AML-193 (cell line): ENCODE measurements at regions not wholly inside any gene's neighbourhood (a gene's known extent, or its start where the extent isn't known, plus 50 kb on each side); places are given as distances from the start of the nearest gene placed in this dataset.

Experiments used
- DNase-seq, 2 experiments: peaks; one replicate each; lab custom pipeline; 2025; lab: John Stamatoyannopoulos, UW

DNA sequence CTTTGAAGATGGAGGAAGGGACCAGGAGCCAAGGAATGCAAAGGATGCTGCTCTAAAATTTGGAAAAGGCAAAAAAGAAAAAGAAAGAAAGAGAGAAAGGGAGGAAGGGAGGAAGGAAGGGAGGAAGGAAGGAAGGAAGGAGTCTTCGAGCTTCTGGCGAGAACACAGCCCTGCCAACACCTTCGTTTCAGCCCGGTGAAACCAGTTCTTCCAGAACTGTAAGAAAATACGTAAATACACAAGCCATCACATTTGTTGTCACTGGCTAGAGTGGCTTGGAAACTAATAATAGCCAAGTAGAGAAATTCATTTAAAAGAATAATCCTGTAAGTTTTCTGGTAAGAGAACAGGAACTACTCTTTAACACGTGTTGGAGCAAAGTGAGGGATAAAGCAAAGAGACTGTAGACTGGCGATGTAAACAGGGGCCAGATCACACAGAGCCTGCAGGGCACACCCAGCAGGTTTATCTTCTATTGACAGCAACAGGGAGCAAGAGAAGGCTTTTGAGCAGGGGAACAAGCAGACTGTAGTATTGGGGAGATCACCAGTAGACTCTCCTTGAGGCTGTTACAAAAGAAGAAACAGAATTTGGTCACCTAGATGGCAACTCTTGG lies 188.7 kb upstream of the MPHOSPH6 start:
- no peak for DNase-seq

DNA sequence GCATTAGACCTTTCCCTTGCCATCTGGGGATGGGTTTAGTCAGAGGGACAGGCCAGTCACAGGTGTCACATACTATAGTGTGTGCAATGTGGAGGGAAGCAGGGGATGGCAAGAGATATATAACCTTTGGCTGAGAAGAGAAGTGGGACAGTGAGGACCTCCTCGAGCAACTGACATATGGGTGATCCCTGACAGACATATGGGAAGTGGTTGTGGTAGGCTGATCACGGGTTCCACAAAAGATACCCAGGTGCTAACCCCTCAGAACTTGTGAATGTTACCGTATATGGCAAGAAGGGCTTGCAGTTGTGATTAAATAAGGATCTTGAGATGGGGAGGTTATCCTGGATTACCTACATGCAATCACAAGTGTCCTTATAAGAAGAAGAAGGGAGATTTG lies 188.1 kb upstream of the MPHOSPH6 start:
- no peak for DNase-seq

DNA sequence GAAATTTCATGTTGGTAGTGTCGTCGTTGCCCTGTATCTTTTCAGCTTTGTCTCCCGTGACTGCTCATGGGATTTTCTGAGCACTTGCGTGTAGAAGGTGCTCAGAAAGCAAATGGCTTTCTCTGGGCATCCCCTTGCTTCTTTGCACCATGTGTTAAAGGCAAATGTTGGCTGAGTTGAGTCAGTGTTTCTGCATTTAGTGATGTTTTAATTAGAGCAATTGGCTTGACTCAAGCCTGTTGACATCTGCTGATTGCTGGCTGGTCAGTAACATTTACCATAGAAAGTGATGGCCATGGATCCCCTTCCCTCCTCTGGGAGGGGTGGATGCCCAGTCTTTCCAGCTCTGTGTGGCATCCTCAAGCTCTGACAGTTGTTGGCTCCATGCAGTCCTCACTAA lies 187.2 kb upstream of the MPHOSPH6 start:
- DNase-seq, result no peak

DNA sequence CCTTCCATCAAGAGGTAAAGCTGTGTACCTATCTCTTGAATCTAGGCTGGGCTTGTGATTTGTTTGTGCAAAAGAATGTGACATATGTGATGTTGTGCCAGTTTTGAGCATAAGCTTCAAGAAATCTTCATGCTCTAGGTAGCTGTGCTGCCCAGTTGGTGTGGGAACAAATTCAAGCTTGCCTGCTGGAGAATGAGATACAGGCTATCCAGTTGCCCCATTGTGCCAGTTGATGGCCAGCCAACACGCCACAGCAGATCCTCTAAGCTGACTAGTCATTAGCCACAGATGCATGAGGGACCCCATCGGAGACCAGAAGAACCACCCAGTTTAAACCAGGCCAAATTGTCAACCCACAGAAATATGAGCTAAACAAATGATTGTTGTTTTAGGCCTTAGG lies 180.5 kb upstream of the MPHOSPH6 start:
- no peak for DNase-seq

DNA sequence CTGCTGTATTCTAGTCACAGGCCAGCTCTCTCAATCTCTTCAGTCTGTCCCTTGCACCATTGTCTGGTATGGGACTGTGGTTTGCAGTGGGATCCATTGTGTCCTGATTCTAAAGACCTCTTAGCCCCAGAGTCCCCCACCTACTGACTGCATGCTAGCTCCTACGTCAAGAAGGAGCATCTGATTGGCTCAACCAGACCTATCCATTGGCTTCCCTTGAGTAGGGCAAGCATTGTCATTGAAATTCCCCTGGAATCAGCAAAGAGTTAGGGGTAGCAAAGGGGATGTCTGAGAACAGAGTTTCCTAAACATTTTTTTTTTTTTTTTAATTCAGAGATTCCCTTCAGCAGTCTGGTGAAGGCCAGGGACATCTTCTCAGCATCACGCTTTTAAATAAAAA lies 175.3 kb upstream of the MPHOSPH6 start:
- no peak for DNase-seq

DNA sequence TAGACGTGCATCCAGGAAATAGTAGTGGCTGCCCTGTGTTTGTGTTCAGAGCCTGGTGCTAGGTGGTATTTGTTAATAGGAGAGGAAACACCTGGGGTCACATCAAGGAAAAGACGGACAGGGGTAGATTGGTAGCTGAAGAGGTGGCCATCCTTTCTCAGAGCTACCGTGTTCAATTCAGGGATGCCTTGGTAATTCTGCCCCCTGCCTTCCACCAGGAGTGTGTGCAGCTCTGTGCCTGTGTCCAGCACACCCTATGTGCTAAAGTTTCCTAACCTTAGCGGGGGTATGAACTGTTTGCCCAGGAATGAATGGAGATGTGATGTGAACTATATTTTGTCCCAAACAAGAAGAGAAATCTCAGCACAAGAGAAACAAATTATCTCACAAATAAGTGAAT lies 174.1 kb upstream of the MPHOSPH6 start:
- peak in 1 of 2 experiments; percentile 3 for DNase-seq

DNA sequence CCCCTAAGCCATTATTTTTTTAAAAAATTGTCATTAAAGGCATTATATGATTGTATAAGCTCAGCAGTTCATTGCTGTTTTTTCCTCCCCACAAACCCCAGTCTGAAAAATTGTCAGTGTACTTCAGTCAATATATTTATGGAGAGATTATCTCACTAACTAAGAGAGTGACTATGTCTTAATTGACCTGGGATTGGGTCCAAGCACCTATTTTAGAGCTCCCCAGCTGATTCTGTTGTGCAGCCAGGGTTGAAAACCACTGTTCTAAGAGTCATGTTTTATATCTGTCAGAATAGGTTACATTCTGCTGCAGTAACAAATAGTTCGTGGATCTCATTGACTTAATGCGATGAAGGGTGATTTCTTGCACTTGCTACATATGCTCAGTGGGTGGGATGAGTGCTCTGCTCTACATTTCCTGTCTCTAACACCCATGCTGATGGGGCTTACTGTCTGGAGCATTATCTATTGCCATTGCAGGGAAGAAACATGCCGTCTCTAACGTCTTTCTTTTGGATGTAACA lies 171.2 kb upstream of the MPHOSPH6 start:
- DNase-seq, result no peak

DNA sequence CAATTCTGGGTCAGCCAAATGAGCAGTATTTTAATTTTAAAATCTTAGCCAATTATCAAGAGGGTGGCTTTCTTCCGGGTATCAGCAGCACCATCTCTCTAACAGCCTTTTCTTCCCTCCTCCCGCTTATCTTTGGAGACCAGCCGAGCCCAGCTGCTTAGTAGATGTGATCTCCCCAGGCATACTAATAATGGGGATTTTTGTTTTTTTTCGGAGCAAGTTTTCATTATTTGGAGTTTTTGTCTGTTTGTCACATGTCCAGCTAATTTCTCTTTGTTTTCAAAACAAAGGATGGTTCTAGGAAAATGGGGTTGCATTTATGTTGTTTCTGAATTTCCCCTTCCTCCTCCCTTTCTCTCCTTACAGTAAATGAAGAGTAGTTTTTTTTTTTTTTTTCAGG lies 170.5 kb upstream of the MPHOSPH6 start:
- DNase-seq, result no peak

DNA sequence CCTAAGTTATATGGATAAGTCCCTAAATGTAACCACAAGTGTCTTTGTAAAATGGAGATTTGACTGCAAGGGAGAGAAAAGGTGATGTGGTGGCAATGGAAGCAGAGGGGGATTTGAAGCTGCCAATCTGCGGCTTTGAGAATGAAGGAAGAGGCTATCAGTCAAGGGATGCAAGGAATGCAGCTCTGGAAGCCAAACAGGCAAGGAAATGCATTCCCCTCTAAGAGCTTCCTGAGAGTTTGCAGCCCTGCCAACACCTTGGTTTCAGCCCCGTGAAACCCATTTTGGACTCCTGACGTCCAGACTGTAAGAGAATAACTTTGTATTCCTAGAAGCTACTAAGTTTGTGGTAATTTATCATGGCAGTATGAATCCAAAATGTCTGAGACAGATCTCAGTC lies 167.3 kb upstream of the MPHOSPH6 start:
- no peak for DNase-seq

DNA sequence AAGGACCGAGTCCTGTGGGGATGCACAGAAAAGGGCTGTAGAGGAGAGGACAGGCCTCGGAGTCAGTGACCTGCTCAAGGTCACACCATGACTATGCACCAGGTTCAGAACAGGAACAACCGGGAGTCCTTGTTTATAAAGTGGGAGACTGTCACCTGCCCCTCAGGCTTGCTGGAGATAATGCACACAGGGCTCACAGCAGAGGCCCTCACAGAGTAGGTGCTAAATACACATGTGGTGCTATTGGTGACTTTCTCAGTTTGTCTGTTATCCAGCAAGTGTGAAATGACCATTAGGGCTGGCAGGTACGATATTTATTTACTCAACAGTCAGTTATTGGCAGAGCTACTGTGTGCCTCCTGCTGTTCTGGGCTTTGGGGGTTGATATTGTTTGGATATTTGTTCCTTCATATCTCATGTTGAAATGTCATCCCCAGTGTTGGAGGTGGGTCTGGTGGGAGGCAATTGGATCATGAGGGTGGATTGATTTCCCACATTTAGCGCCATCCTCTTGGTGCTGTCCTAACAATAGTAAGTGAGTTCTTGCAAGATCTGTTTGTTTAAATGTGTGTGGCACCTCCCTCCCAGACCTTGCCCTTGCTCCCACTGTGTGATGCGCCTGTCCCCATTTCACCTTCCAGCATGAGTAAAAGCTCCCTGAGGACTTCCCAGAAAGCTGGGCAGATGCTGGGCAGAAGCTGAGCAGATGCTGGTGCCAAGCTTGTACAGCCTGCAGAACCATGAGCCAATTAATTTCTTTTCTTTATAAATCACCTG lies 162.1 kb upstream of the MPHOSPH6 start:
- no peak for DNase-seq

DNA sequence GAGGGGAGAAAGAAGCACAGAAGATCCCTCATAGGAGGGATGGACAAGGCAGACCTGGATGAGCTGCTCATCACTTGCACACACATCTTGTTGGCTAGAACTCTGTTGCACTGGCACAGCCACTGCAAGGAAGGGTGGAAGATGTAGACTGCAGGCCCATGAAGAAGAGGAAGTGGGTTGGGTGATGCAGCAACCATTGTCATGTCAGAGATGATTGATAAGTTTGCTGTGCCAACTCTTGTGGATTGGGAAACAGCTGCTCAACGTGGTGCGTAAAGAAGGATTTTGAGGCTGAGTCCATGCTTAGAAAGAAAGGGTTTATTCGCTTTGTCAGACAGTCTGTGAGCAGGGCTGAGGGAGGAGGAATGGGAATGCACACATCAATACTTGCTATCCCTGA lies 161.4 kb upstream of the MPHOSPH6 start:
- DNase-seq, result no peak

DNA sequence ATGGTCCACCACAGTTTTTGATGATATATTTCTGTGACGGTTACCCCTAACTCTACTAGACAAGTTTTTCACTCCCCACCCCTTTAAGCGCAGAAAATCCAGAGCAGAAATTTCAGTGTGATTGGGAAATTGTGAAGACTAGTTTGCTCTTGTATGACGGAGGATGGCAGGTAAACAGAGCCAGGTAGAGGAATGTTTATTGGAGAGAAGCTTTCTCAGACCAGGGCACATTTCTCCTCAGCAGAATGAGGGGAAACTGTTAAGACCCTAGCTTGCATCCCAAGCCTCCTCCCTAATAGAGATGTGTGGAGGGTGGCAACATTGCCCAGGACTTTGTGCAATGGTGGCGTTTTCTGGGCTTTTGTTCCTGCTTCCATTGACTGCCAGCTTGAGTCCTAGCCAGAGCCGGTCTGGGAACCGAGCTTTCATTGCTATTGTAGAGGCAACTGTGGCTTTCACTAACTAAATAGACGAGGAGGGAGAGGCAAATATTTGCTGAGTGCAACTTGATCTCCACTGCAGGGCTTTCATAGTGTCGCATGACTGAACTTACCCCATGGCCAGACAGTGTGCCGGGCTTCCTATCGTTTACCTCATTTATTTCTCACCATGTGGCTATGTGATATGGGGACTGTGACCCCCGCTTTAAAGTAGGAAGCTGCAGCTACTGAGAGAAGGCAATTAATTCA lies 159.6 kb upstream of the MPHOSPH6 start:
- DNase-seq, result no peak

DNA sequence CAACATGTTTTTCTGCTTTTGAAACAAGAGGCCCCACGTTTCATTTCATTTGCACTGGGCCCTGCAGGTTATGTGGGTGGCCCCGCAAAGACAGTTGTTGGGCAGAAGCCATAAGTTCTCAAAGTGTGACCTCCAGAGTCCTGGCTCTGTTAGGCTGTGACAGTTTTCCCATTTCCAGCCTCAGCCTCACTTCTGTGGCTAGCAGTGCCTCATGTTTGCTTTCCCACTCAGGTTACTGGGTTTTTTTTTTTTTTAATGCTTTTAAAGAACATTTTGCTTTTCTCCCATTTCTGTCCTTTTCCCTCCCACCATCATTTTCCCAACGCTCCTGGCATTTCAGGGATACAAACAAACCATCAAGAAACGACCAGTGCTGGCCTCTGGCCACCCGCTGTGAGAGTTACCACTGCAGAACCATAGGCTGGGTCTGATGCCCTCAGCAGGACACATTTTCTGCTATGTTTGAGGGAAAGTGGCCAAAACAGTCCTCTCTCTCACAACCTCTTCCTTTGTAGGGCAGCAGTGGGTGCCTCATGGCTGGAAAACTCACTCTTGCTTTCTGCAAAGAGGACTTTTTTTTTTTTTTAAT lies 159.0 kb upstream of the MPHOSPH6 start:
- DNase-seq, result no peak

DNA sequence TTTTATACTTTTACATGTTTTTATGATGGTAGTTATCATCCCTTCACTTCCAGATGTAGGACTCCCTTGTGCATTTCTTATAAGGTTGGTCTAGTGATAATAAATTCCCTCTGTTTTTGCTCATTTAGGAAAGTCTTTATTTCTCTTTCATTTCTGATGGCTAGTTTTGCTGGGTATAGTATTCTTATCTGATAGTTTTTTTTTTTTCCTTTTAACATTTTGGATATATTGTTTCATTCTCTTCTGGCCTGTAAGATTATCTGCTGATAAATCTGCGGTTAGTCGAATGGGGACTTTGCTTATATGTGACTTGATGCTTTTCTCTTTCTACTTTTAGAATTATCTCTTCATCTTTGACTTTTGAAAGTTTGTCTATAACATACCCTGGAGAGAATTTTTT lies 153.1 kb upstream of the MPHOSPH6 start:
- no peak for DNase-seq

DNA sequence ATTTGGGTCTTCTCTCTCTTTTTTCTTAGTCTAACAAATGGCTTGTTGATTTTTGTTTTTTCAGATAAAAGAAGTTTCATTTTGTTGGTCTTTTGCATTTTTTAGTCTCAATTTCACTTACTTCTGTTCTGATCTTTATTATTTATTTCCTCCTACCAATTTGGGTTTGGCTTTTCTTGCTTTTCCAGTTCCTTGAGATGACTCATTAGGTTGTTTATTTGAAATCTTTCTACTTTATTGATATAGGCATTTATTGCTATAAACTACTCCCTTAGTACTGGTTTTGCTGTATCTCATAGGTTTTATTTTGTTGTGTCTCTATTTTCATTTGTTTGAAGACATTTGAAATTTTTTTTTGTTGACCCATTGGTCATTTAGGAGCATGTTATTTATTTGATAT lies 152.2 kb upstream of the MPHOSPH6 start:
- no peak for DNase-seq

DNA sequence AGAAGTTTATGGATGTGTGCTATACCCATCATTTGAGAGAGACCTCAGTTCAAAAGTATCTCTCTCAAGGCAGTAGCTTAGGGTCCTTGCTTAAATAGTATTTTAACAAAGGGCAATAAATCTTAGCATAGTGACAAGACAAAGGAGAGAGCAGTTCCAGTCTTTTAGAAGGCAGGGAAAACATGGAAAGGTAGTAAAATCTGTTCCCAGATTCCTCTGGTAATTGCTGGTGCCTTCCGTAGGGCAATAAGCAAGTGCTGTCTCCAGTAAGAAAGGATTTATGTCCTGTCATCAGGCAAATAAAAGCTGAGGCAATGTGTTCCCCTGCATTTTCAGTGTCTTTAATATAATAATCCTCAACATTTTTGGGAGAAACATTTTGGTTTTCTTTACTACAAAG lies 149.0 kb upstream of the MPHOSPH6 start:
- no peak for DNase-seq

DNA sequence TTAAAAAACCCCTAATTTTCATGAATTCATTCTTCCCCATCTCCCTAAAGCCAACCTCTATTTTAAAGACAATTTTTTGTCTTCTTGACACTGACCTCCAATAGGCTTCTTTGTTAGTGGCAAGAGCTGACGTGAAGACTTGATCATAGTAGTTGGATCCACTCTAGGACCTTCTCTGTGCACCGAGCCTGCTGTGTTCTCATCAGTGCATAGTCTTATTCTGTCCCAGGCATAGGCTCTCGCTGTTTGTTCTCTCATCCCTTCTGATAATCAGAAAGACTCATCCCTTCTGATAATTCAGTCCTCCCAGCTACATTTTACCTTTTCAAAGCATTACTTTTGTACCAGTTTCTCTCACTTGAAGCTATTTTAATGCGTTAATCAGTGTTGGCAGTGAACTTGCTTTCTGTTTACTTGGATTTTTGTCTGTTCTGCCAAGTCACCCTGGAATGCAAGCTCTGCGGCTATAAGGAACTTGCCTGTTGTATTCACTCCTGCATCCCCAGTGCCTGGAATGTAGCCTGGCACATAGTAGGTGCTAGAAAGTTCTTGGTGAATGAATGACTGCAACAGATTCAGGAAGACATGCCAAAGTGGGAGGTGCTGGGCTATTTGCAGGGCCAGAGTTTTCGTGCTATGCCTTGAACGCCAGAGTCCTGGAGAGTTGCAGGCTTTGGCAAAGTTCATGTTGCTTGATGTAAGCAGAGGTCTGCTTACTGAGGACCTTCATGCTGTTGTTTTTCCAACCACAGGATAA lies 147.6 kb upstream of the MPHOSPH6 start:
- DNase-seq, result no peak

DNA sequence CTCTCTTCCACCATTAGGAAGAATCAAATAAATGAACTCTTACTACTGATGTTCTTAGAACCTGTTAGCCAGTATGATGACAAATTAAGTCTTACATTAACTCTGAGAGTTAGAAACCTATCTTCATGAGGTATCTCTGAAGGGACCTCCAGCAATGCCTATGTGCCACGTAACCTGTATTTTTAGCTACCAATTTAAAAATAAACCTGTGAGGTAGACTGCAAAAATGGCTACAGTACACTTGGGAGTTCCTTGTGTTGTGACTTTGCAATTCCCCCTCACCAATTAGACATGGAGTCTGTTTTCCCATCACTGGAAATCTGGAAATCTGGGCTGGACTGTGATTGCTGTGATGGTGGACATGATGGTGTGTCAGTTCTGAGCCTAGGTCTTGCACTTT lies 143.7 kb upstream of the MPHOSPH6 start:
- no peak for DNase-seq

DNA sequence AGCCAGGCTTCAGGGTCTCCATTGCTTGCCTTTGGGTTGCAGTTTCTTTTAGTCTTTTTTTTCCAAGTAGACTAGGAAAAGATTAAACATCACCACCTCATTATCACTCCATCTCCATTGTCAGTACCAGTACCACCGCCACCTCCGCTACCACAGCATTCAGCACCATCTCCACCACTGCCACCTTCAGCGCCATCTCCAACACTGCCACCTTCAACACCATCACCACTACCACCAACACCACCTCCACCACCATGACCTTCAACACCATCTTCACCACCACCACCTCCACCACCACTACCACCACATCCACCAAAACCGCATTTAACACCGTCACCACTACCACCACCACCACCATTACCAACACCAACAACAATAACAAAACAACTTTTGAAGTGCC lies 141.5 kb upstream of the MPHOSPH6 start:
- no peak for DNase-seq

DNA sequence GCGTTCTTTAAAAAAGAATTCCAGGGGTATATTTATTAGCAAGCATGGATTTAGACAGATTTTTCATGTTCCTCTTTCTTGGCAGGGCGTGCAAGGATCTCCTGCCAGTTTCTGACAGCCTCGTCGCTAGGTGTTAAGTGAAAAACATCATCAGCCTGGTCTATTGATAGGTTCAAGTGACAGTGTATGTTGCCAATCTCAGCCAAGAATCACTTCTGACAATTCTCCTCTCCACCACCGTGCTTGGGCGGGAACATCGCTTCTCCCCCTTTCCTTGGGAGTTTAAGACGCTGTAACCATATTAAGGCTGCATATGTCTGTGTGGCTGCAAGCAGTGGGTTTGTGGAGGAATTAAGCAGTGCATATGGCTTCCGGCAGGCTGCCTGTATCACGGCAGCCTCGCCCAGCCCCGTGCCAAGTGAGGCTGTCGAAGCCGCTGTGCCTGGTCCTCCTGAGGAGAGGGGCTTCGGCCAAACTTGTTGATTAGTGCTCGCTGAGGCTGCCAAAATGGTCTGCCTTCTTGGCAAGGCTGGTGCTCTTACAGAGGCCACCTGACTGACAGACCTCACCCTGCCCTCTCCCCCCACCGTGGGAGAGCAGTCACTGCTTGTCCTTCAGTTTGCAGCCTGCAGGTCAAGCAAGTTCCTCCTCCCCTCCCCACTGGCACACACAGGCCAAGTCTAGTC lies 132.2 kb upstream of the MPHOSPH6 start:
- no peak for DNase-seq

DNA sequence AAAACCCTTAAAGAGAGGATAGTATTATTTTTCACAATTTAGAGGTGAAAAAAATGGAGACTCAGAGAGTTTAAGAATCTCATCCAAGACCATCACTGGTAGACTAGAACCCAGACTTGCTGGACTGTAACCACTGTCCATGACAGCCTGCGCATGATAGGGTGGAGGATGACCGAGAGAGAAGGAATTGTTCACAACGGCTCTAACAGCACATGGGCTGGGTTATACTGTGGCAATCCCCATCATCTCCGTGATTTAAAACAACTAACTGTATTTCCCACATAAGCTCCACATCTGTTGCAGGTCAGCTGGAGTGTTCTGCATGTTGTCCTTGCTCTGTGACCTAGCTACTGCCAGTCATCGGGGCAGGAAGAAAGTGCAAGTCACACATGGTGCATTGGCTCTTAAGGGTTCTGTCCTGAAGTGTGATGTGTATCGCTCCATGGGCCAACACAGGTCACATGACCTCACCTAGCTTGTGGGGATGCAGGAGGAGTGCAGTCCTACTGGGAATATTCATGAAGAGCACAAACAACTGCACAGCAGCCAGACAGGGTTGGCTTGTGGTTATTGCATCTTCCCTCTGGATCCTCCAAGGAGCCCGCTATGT lies 131.2 kb upstream of the MPHOSPH6 start:
- DNase-seq, result no peak
